Mesenchymal stem cell (in vitro differentiated cells and primary cell): ENCODE measurements at regions not wholly inside any gene's neighbourhood (a gene's known extent, or its start where the extent isn't known, plus 50 kb on each side); places are given as distances from the start of the nearest gene placed in this dataset.

Source experiments
- DNase-seq: peaks from one replicate; pipeline ENCODE4 v3.0.0-alpha.2; 2013
- H2AFZ ChIP-seq: one replicate; pipeline ENCODE4 v1.6.1; 2013; ENCODE audit warnings: low read depth, mild to moderate bottlenecking, control low read depth, inconsistent platforms, low read length, moderate library complexity
- H2AK5ac ChIP-seq: 2 replicates; pipeline ENCODE4 v1.6.1; 2013; ENCODE audit warnings: low read length, moderate library complexity, mild to moderate bottlenecking, inconsistent platforms; ENCODE audit not compliant: severe bottlenecking
- H2BK120ac ChIP-seq: one replicate; pipeline ENCODE4 v1.6.1; 2013; ENCODE audit warnings: low read depth, mild to moderate bottlenecking, inconsistent platforms, low read length, moderate library complexity
- H2BK12ac ChIP-seq, 2 experiments: one replicate each; pipeline ENCODE4 v1.6.1; 2013; ENCODE audit warnings: inconsistent platforms in 2 of 2, low read length in 2 of 2, mild to moderate bottlenecking in 2 of 2, moderate library complexity in 2 of 2, control low read depth in 1 of 2
- H2BK15ac ChIP-seq: one replicate; pipeline ENCODE4 v1.6.1; 2013; ENCODE audit warnings: mild to moderate bottlenecking, low read depth, inconsistent platforms; ENCODE audit not compliant: poor library complexity, severe bottlenecking
- H2BK5ac ChIP-seq: 2 replicates; pipeline ENCODE4 v1.6.1; 2013; ENCODE audit warnings: low read depth, mild to moderate bottlenecking, low read length, control low read depth, inconsistent platforms; ENCODE audit not compliant: poor library complexity, severe bottlenecking
- H3K14ac ChIP-seq, 2 experiments: one replicate each; pipeline ENCODE4 v1.6.1; 2013; ENCODE audit warnings: inconsistent platforms in 2 of 2, low read length in 2 of 2, control low read depth in 1 of 2, mild to moderate bottlenecking in 1 of 2, moderate library complexity in 1 of 2
- H3K18ac ChIP-seq, 2 experiments: one replicate each; pipeline ENCODE4 v1.6.1; 2013; ENCODE audit warnings: inconsistent platforms in 2 of 2, low read length in 2 of 2, control low read depth in 1 of 2, low read depth in 1 of 2, mild to moderate bottlenecking in 1 of 2
- H3K23ac ChIP-seq, 2 experiments: one replicate each; pipeline ENCODE4 v1.6.1; 2013; ENCODE audit warnings: inconsistent platforms in 2 of 2, low read length in 2 of 2, mild to moderate bottlenecking in 2 of 2, moderate library complexity in 2 of 2, control low read depth in 1 of 2
- H3K27ac ChIP-seq: 2 replicates; pipeline ENCODE4 v1.5.1; 2013; ENCODE audit warnings: mild to moderate bottlenecking, moderate library complexity, low read length, control low read depth, inconsistent platforms; ENCODE audit not compliant: poor library complexity, severe bottlenecking
- H3K27me3 ChIP-seq, 2 experiments: 2 replicates each; pipeline versions ENCODE4 v1.6.1 to v1.7.0; 2013; ENCODE audit warnings: low read length in 2 of 2, mild to moderate bottlenecking in 2 of 2, moderate library complexity in 2 of 2, control low read depth in 1 of 2, inconsistent platforms in 1 of 2; ENCODE audit not compliant: control insufficient read depth in 1 of 2, insufficient read depth in 1 of 2
- H3K36me3 ChIP-seq, 2 experiments: 2 replicates each; pipeline versions ENCODE4 v1.6.1 to v1.7.0; 2013; ENCODE audit warnings: low read length in 2 of 2, control low read depth in 1 of 2, inconsistent platforms in 1 of 2, low read depth in 1 of 2, mild to moderate bottlenecking in 1 of 2; ENCODE audit not compliant: insufficient read depth in 2 of 2, control insufficient read depth in 1 of 2
- H3K4ac ChIP-seq, 2 experiments: one replicate each; pipeline ENCODE4 v1.6.1; 2013; ENCODE audit warnings: inconsistent platforms in 2 of 2, low read length in 2 of 2, mild to moderate bottlenecking in 2 of 2, moderate library complexity in 2 of 2, control low read depth in 1 of 2, low read depth in 1 of 2
- H3K4me1 ChIP-seq: 2 replicates; pipeline ENCODE4 v1.6.1; 2013; ENCODE audit warnings: low read depth, low read length, control low read depth; ENCODE audit not compliant: control insufficient read depth, insufficient read depth
- H3K4me2 ChIP-seq: 2 replicates; pipeline ENCODE4 v1.6.1; 2013; ENCODE audit warnings: low read length, mild to moderate bottlenecking, inconsistent platforms; ENCODE audit not compliant: poor library complexity, severe bottlenecking
- H3K4me3 ChIP-seq, 2 experiments: 2 replicates each; pipeline versions ENCODE4 v1.5.1 to v1.7.0; 2013; ENCODE audit warnings: low read length in 2 of 2, mild to moderate bottlenecking in 2 of 2, control low read depth in 1 of 2, low read depth in 1 of 2; ENCODE audit not compliant: insufficient read depth in 1 of 2
- H3K79me1 ChIP-seq: replicated peaks from 2 replicates; pipeline ENCODE4 v1.6.1; 2013; ENCODE audit warnings: mild to moderate bottlenecking, control low read depth, low read length, inconsistent platforms; ENCODE audit not compliant: poor library complexity, severe bottlenecking
- H3K9ac ChIP-seq: 2 replicates; pipeline ENCODE4 v1.7.0; 2013; ENCODE audit warnings: mild to moderate bottlenecking, low read length, moderate library complexity
- H3K9me3 ChIP-seq: 2 replicates; pipeline ENCODE4 v1.7.0; 2013; ENCODE audit warnings: mild to moderate bottlenecking, low read length; ENCODE audit not compliant: control insufficient read depth
- H4K8ac ChIP-seq: one replicate; pipeline ENCODE4 v1.6.1; 2013; ENCODE audit warnings: inconsistent platforms, mild to moderate bottlenecking, low read length, moderate library complexity
- H4K91ac ChIP-seq: one replicate; pipeline ENCODE4 v1.6.1; 2013; ENCODE audit warnings: mild to moderate bottlenecking, low read length, inconsistent platforms
- WGBS: methylation state at CpG from one replicate; pipeline ENCODE4 v1.1.7; 2013; ENCODE audit warnings: mixed read lengths; 5-methylcytosine and 5-hydroxymethylcytosine counted together

GRCh38 chr7:145735061-145735460 is 381.5 kb upstream of the CNTNAP2 start:
- Histone ChIP-seq H4K8ac (no peak overlapping the region), H3K27me3 (no peaks in the 10 kb centered on the region), H3K4me1 (no peaks in the 10 kb centered on the region), H3K4ac (no peak overlapping the region), H3K4me2 (no peak overlapping the region), H3K23ac (no peak overlapping the region), H4K91ac (no peak overlapping the region), H3K36me3 (no peaks in the 10 kb centered on the region), H3K79me1 (no peaks in the 10 kb centered on the region), H3K9me3 (peaks cover 13% of the 10 kb centered on the region), H3K18ac (no peak overlapping the region), H3K14ac (no peak overlapping the region), H2BK12ac (no peak overlapping the region), H3K4me3 (no peak overlapping the region), H2BK15ac (no peak overlapping the region), H3K9ac (no peak overlapping the region), H2AFZ (no peak overlapping the region), H2AK5ac (no peak overlapping the region), H3K27ac (no peak overlapping the region), H2BK120ac (no peak overlapping the region), H2BK5ac (no peak overlapping the region)
- DNase-seq, result no peak
- WGBS, result 97% methylated on average over 2 of the region's 3 CpGs

DNA sequence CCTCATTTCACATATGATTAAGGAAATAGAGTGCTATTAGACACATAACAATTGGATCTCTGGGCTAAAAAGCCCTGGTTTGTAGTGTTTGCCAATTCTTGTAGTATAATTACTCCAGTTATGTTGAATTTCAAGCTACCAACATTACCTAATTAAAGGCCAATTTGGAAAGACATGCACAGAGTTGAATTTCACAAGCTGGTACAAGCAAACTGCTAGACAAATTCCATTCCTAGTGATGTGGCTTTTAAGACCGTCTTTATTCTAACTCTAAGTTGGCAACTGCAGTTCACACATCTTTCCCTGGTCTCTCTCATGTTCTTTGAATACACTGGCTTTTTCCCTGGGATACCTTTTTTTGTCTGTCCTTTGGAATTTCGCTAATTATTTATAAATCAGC is 384.1 kb upstream of the CNTNAP2 start:
- H2AFZ ChIP-seq, result no peak overlapping the region
- no peaks in the 10 kb centered on the region for H3K36me3 ChIP-seq
- no peak overlapping the region for H3K4me3 ChIP-seq
- no peak for DNase-seq
- H3K79me1 ChIP-seq, result no peaks in the 10 kb centered on the region
- no peak overlapping the region for H3K23ac ChIP-seq
- no peak overlapping the region for H2BK5ac ChIP-seq
- H2AK5ac ChIP-seq, result no peak overlapping the region
- no peak overlapping the region for H3K14ac ChIP-seq
- H2BK120ac ChIP-seq, result no peak overlapping the region
- no peak overlapping the region for H3K27ac ChIP-seq
- WGBS, result 72% methylated on average over 2 of the region's 2 CpGs
- no peak overlapping the region for H3K9ac ChIP-seq
- H3K18ac ChIP-seq, result no peak overlapping the region
- no peak overlapping the region for H2BK12ac ChIP-seq
- H3K27me3 ChIP-seq, result no peaks in the 10 kb centered on the region
- H2BK15ac ChIP-seq, result no peak overlapping the region
- H3K4me1 ChIP-seq, result no peaks in the 10 kb centered on the region
- H3K9me3 ChIP-seq, result peaks cover 9% of the 10 kb centered on the region
- no peak overlapping the region for H4K8ac ChIP-seq
- no peak overlapping the region for H3K4ac ChIP-seq
- H3K4me2 ChIP-seq, result no peak overlapping the region
- H4K91ac ChIP-seq, result no peak overlapping the region

- 55% methylated on average over 3 of the region's 4 CpGs for WGBS
- Histone ChIP-seq H3K4me1 (no peaks in the 10 kb centered on the region), H2BK5ac (no peak overlapping the region), H4K91ac (no peak overlapping the region), H3K23ac (no peak overlapping the region), H3K79me1 (no peaks in the 10 kb centered on the region), H2AFZ (no peak overlapping the region), H3K9ac (no peak overlapping the region), H2AK5ac (no peak overlapping the region), H3K18ac (no peak overlapping the region), H4K8ac (no peak overlapping the region), H3K36me3 (no peaks in the 10 kb centered on the region), H3K27ac (no peak overlapping the region), H3K4me2 (no peak overlapping the region), H3K9me3 (peaks cover 6% of the 10 kb centered on the region), H2BK120ac (no peak overlapping the region), H3K14ac (no peak overlapping the region), H3K4ac (no peak overlapping the region), H2BK15ac (no peak overlapping the region), H2BK12ac (no peak overlapping the region), H3K27me3 (no peaks in the 10 kb centered on the region), H3K4me3 (no peak overlapping the region)
- peak; percentile 2 for DNase-seq
Observed at GRCh38 chr7:145729691-145730090, 386.9 kb upstream of the CNTNAP2 start.

DNA sequence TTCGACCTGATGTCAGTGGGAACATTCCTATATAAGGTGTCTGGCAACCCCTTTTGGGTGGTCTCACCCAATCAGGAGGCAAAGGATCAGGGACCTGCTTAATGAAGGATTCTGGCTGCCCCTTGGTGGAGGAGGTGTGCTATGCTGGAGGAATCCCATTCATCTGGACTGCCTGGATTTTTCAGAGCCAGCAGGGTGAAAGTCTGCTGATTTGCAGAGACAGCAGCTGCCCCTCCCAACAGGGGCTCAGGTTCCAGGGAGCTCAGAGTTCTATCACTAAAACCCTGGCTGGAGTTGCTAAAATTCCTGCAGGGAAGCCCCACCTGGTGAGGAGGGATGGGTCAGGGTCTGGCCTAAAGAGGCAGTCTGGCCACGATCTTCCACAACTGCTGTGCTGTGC is 398.5 kb upstream of the CNTNAP2 start:
- H2AK5ac ChIP-seq, result no peak overlapping the region
- H3K79me1 ChIP-seq, result no peaks in the 10 kb centered on the region
- H4K91ac ChIP-seq, result no peak overlapping the region
- H2BK120ac ChIP-seq, result no peak overlapping the region
- H2BK15ac ChIP-seq, result no peak overlapping the region
- H4K8ac ChIP-seq, result no peak overlapping the region
- H2BK5ac ChIP-seq, result no peak overlapping the region
- peaks cover 24% of the 10 kb centered on the region for H3K9me3 ChIP-seq
- H3K4me1 ChIP-seq, result no peaks in the 10 kb centered on the region
- H3K14ac ChIP-seq, result no peak overlapping the region
- H3K4me2 ChIP-seq, result no peak overlapping the region
- no peak overlapping the region for H3K4me3 ChIP-seq
- H2BK12ac ChIP-seq, result no peak overlapping the region
- no peak overlapping the region for H3K27ac ChIP-seq
- H3K36me3 ChIP-seq, result no peaks in the 10 kb centered on the region
- no peak overlapping the region for H2AFZ ChIP-seq
- no peak for DNase-seq
- no peak overlapping the region for H3K23ac ChIP-seq
- H3K9ac ChIP-seq, result no peak overlapping the region
- WGBS, result 33% methylated on average over 2 of the region's 2 CpGs
- H3K27me3 ChIP-seq, result no peaks in the 10 kb centered on the region
- no peak overlapping the region for H3K4ac ChIP-seq
- H3K18ac ChIP-seq, result no peak overlapping the region
